ENCODE measurements at regions not wholly inside any gene's neighbourhood (a gene's known extent, or its start where the extent isn't known, plus 50 kb on each side); places are given as distances from the start of the nearest gene placed in this dataset.

GRCh38 chr6:150697515-150697914 lies 97.8 kb downstream of the PLEKHG1 start:
- Mint-ChIP-seq H3K36me3 (ENCODE audit: low read depth) (no peaks in the 10 kb centered on the region), H3K27ac (no peak overlapping the region), H3K4me3 (no peak overlapping the region), H3K9me3 (no peaks in the 10 kb centered on the region), H3K27me3 (ENCODE audit: insufficient read depth) (no peaks in the 10 kb centered on the region), H3K4me1 (peaks cover 9% of the 10 kb centered on the region)
- no peaks in the 10 kb centered on the region for H3K4me1 ChIP-seq (ENCODE audit: control insufficient read depth, insufficient read depth, low read length)
- no peak for TF ChIP-seq CTCF (conservative IDR thresholded peaks at IDR 0.05)
- 83% methylated on average over 2 of the region's 2 CpGs; no CpG with 5 or more reads in 1 of the 2 experiments for WGBS, 2 experiments (ENCODE audit: insufficient coverage in 1 of 2, insufficient read length in 1 of 2)
- no peak for DNase-seq
- H3K36me3 ChIP-seq (ENCODE audit: control insufficient read depth, insufficient read depth, low read length) = no peaks in the 10 kb centered on the region
- no peak overlapping the region for H3K27ac ChIP-seq (ENCODE audit: low read depth, low read length)
- no peak overlapping the region for H3K9ac ChIP-seq (ENCODE audit: extremely low read depth, low read length, poor library complexity, severe bottlenecking)
- H3K9me3 ChIP-seq (ENCODE audit: control insufficient read depth, low read length) = no peaks in the 10 kb centered on the region
- no peaks in the 10 kb centered on the region for H3K27me3 ChIP-seq (ENCODE audit: control insufficient read depth, insufficient read depth, low read length, poor library complexity, severe bottlenecking)
- H3K4me3 ChIP-seq (ENCODE audit: low read length) = no peak overlapping the region

- Mint-ChIP-seq H3K27ac (no peak overlapping the region), H3K36me3 (ENCODE audit: low read depth) (no peaks in the 10 kb centered on the region), H3K4me3 (no peak overlapping the region), H3K9me3 (no peaks in the 10 kb centered on the region), H3K27me3 (ENCODE audit: insufficient read depth) (no peaks in the 10 kb centered on the region), H3K4me1 (peaks cover 9% of the 10 kb centered on the region)
- Histone ChIP-seq H3K9me3 (ENCODE audit: control insufficient read depth, low read length) (no peaks in the 10 kb centered on the region), H3K27me3 (ENCODE audit: control insufficient read depth, insufficient read depth, low read length, poor library complexity, severe bottlenecking) (no peaks in the 10 kb centered on the region), H3K4me1 (ENCODE audit: control insufficient read depth, insufficient read depth, low read length) (no peaks in the 10 kb centered on the region), H3K36me3 (ENCODE audit: control insufficient read depth, insufficient read depth, low read length) (no peaks in the 10 kb centered on the region), H3K4me3 (ENCODE audit: low read length) (no peak overlapping the region), H3K9ac (ENCODE audit: extremely low read depth, low read length, poor library complexity, severe bottlenecking) (no peak overlapping the region), H3K27ac (ENCODE audit: low read depth, low read length) (no peak overlapping the region)
- no peak for DNase-seq
- no peak for TF ChIP-seq CTCF (conservative IDR thresholded peaks at IDR 0.05)
- WGBS, 2 experiments (ENCODE audit: insufficient coverage in 1 of 2, insufficient read length in 1 of 2) = 72 to 90% methylated on average over 2 to 6 of the region's 6 CpGs
Measured at GRCh38 chr6:150698391-150698790, 98.7 kb downstream of the PLEKHG1 start.

GRCh38 chr6:150702675-150703074 lies 103.0 kb downstream of the PLEKHG1 start:
- TF ChIP-seq CTCF (conservative IDR thresholded peaks at IDR 0.05) = no peak
- Mint-ChIP-seq H3K27ac (no peak overlapping the region), H3K4me1 (peaks cover 3% of the 10 kb centered on the region), H3K9me3 (no peaks in the 10 kb centered on the region), H3K27me3 (ENCODE audit: insufficient read depth) (no peaks in the 10 kb centered on the region), H3K4me3 (no peak overlapping the region), H3K36me3 (ENCODE audit: low read depth) (no peaks in the 10 kb centered on the region)
- 89 to 90% methylated on average over 1 to 6 of the region's 6 CpGs for WGBS, 2 experiments (ENCODE audit: insufficient coverage in 1 of 2, insufficient read length in 1 of 2)
- Histone ChIP-seq H3K4me1 (ENCODE audit: control insufficient read depth, insufficient read depth, low read length) (no peaks in the 10 kb centered on the region), H3K9me3 (ENCODE audit: control insufficient read depth, low read length) (no peaks in the 10 kb centered on the region), H3K9ac (ENCODE audit: extremely low read depth, low read length, poor library complexity, severe bottlenecking) (no peak overlapping the region), H3K4me3 (ENCODE audit: low read length) (no peak overlapping the region), H3K36me3 (ENCODE audit: control insufficient read depth, insufficient read depth, low read length) (no peaks in the 10 kb centered on the region), H3K27ac (ENCODE audit: low read depth, low read length) (no peak overlapping the region), H3K27me3 (ENCODE audit: control insufficient read depth, insufficient read depth, low read length, poor library complexity, severe bottlenecking) (no peaks in the 10 kb centered on the region)
- no peak for DNase-seq

All from endodermal cell (in vitro differentiated cells).